ENCODE measurements at regions not wholly inside any gene's neighbourhood (a gene's known extent, or its start where the extent isn't known, plus 50 kb on each side); places are given as distances from the start of the nearest gene placed in this dataset.

GRCh38 chr18:26741758-26742157 lies 123.7 kb downstream of the AQP4 start:
- no peak for DNase-seq (ENCODE audit: low read depth)

GRCh38 chr18:26741048-26741447 lies 124.5 kb downstream of the AQP4 start:
- peak; percentile 5 for DNase-seq (ENCODE audit: low read depth)

- DNase-seq (ENCODE audit: low read depth): no peak
Observed at GRCh38 chr18:26740396-26740795, 125.1 kb downstream of the AQP4 start.

GRCh38 chr18:26738706-26739105 lies 126.8 kb downstream of the AQP4 start:
- DNase-seq (ENCODE audit: low read depth): no peak

- DNase-seq (ENCODE audit: low read depth): no peak
Observed at GRCh38 chr18:26736301-26736700, 129.2 kb downstream of the AQP4 start.

GRCh38 chr18:26734760-26735159 lies 130.7 kb downstream of the AQP4 start:
- no peak for DNase-seq (ENCODE audit: low read depth)

- no peak for DNase-seq (ENCODE audit: low read depth)
Observed at GRCh38 chr18:26729449-26729848, 136.1 kb downstream of the AQP4 start.

GRCh38 chr18:26729008-26729407 lies 136.5 kb downstream of the AQP4 start:
- DNase-seq (ENCODE audit: low read depth): no peak

GRCh38 chr18:26723981-26724380 lies 141.5 kb downstream of the AQP4 start:
- DNase-seq (ENCODE audit: low read depth): no peak

- DNase-seq (ENCODE audit: low read depth): no peak
Observed at GRCh38 chr18:26722565-26722931, 143.0 kb downstream of the AQP4 start.

- no peak for DNase-seq (ENCODE audit: low read depth)
Observed at GRCh38 chr18:26721854-26722564, 143.5 kb downstream of the AQP4 start.

GRCh38 chr18:26719896-26720295 lies 145.6 kb downstream of the AQP4 start:
- DNase-seq (ENCODE audit: low read depth): no peak

- no peak for DNase-seq (ENCODE audit: low read depth)
Observed at GRCh38 chr18:26717123-26717719, 148.3 kb downstream of the AQP4 start.

- no peak for DNase-seq (ENCODE audit: low read depth)
Observed at GRCh38 chr18:26714739-26715138, 150.8 kb downstream of the AQP4 start.

GRCh38 chr18:26711756-26712155 lies 153.8 kb downstream of the AQP4 start:
- DNase-seq (ENCODE audit: low read depth): no peak

- DNase-seq (ENCODE audit: low read depth): peak; percentile 13
Observed at GRCh38 chr18:26710470-26711096, 154.9 kb downstream of the AQP4 start.

GRCh38 chr18:26709897-26710296 lies 155.6 kb downstream of the AQP4 start:
- DNase-seq (ENCODE audit: low read depth): no peak

GRCh38 chr18:26708806-26709716 lies 156.4 kb downstream of the AQP4 start:
- DNase-seq (ENCODE audit: low read depth): no peak

- no peak for DNase-seq (ENCODE audit: low read depth)
Observed at GRCh38 chr18:26706911-26707351, 158.6 kb downstream of the AQP4 start.

- no peak for DNase-seq (ENCODE audit: low read depth)
Observed at GRCh38 chr18:26705757-26706156, 157.4 kb upstream of the KCTD1 start.

- no peak for DNase-seq (ENCODE audit: low read depth)
Observed at GRCh38 chr18:26703170-26703930, 155.0 kb upstream of the KCTD1 start.
